Muscle of arm (tissue), 1 donor: ENCODE measurements at regions not wholly inside any gene's neighbourhood (a gene's known extent, or its start where the extent isn't known, plus 50 kb on each side); places are given as distances from the start of the nearest gene placed in this dataset.
"Not testable (repeated sequence)": the region's sequence is repeated elsewhere in the genome, so short reads cannot be mapped to it uniquely, and the experiment has no call there.

Source experiments
- DNase-seq: peaks from one replicate; pipeline ENCODE4 v3.0.0-alpha.2; 2013

DNA sequence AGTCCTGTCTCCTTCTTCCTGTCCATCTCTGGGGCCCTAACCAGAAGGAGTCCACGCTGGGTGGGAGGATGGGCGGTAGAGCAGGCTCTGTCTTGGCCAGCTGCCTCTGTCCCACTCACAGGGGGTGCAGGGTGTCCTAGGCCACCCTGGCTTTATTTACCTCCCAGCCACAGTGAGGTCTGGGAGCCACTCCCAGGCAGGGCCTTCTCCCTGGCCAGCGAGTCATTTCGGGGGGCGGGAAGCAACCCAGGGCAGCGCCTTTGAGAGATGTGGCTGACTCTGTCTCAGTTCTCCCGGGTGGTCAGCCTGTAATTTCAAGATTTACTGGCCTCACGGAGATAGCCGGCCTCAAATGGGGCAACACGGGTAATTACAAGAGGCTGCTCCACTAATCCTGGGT lies 67.4 kb upstream of the PTCH1 start:
- DNase-seq, result no peak

DNA sequence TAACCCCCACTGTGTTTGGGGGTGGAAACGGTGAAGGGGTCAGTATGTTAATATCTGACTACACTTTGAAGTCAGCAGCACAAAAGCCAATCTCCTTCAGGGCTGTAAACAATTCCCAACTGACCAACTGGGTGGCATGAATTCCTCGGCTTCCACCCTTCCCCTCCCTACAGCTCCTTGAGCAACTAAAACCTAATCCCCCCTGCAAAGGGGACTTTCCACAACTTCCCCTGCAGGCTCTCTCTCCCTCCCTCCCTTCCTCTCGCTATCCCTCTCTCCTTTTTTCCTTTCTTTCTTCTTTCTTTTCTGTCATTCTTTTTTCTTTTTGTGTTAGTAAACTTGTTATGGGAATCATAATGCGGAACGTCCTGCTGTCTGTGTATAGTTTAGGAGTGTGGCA lies 65.1 kb upstream of the PTCH1 start:
- no peak for DNase-seq

DNA sequence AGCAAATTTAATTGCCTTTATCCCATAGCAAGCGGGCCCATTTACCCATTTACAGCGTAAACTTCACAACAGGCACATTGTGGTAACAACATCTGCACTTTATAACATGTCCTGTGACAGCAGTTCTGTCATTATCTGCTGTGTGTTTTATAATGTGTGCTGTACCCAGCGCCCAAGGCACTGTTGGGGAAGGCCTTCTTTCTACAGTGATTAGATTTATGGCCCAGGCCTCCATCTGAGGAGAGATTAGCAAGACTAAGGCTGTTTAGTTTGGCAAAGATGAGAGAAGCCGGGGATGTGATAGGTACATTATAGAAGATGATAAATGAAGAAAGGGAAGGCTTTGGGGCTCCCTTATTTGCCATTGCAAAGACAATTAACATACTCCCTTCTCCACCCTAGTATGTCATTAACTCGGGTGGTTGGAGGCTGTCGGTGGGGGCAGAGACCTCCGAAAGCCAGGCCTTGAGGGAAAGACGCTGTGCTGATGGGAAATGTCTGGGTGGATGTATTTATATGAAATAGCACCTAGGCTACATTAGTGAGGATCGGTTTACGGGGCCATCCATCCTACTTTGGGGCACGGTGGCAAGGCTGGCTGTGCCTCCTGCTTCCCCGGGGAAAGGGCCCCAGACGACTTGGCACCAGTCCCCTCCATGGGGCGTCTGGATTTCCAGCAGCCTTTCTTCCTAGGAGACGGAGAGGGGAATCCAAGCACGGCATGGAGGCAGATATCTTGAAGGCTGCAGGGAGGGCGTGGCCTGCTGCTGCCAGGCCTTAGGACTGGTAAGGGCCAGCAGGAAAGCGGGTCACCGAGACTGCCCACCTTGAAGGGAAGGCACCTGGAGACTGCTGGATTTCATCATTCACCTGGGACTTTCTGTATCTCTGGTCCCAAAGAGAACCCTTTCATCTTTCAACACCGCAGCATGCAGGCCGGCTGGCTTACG lies 64.3 kb upstream of the PTCH1 start:
- DNase-seq, result no peak

DNA sequence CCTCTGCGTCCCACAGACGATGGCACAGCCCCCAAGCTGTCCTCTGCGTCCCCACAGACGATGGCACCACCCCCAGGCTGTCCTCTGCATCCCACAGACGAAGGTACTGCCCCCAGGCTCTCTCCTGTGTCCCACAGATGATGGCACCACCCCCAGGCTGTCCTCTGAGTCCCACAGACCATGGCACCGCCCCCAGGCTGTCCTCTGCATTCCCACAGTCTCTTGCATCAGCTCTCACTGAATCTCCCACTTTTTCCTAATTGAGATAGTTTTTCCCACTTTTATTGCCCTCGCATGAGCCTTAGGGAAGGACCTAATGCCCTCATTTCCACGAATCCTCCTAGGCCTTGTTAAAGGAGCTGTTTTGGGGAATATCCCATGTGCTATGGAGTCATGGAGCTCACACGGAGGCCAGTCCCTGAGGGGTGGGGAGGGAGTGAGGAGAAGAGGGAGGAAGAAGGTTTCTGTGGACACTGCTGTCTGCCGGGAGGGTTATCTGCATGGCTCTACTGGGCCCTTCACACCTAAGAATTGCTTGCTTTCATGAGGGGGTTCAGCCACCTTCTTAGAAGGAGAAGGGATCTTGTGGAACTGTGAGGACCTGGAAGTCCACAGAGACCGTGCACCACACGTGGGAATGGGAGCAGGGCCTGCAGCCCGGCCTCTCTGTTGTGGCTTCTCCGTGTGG lies 58.2 kb upstream of the PTCH1 start:
- no peak for DNase-seq

DNA sequence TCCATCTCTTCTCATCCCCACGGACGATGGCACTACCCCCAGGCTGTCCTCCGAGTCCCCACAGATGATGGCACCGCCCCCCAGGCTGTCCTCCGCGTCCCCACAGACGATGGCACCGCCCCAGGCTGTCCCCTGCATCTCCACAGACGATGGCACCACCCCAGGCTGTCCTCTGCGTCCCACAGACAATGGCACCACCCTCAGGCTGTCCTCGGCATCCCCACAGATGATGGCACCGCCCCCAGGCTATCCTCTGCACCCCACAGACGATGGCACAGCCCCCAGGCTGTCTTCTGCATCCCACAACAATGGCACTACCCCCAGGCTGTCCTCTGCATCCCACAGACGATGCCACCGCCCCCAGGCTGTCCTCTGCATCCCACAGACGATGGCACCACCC lies 57.4 kb upstream of the PTCH1 start:
- DNase-seq, result no peak

DNA sequence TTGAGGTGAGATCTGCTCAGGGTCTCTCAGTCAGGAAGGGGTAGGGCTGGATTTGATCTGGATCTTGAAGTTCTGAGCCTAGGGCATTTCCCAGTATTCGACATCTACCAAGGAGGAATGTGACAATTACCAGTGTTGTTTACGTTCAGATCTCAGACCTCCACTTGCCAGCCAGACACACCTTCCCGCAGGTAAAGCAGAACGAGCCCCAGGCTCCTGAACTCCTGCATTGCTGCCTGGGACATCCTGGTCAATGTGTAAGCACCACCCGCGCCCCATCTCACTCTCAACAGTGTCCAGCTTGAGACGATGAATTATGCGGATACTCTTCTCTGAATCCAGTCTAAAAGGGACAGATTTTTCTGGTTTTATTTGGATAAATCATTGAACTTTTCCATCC lies 56.7 kb upstream of the PTCH1 start:
- no peak for DNase-seq

DNA sequence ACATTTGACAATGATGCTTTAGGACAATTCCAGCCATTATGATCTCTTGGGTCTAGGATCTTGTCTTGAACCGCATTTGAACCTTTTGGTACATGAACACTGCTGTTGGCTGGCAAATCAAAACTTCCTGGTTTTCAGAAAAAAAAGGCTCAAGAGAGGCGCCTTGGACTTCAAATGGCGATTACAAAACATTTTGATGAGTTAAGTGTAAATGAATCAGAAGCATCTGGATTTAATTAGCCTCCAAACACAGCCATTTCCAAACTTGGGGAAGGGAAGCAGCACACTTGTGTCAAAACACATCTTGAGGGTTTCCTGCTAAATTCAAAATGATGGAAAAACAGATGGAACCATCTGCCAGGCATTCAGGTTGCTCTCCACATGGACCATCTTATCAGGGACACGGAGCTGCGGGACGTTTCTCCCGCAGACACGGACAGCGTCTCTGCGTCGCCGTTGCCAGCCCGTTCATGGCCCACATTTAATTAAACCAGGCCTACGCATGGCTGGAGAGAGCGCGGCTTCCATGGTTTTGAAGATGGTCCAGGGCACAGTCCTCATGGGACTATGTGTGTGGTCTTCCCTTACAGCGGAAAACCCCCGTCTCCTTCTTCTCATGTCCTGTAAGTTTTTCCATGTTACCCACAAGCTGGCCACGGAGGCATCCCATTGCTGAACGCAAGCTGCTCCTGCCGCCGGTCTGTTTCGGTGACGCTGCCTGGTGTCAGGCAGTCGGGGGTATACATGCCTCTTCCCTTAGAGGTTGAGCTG lies 55.8 kb upstream of the PTCH1 start:
- DNase-seq, result peak; percentile 8

DNA sequence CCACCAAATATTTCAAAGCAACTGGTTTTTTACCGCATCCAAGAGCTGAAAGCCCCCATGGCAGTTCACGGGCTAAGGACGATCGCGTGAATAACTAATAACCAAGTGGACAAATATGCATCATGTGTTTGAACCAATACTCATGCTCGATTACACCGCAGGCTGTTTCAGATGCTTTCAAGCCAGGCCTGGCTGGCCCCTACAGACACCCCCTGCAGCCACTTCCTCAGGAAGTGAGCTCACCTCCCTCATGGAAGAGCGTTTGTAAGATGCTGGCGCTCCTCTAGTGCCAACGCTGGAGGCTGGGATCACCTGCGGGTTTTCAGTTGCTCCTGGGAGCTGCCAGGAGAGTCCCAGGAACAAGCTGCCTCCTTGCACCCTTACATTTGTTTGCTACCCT lies 53.9 kb upstream of the PTCH1 start:
- no peak for DNase-seq

DNA sequence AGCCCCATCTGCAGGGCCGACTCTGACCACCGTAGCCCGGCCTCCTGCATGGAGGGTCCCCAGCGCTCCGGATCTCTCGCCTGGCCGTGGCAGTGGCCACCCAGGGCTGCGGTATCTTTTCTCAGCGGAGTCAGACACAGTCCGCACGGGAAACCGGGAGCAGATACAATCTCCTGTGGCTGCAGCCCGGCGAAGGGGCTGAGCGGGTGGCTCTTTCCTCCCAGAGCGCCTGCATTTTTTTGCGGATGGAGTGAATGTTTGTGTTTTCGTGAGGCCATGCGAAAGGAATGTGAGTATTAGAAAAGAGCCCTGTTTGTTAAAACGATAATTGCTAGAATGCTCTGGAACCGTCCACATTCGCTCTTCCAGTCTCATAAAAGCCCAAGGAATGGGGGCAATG lies 53.4 kb upstream of the PTCH1 start:
- peak; percentile 11 for DNase-seq

DNA sequence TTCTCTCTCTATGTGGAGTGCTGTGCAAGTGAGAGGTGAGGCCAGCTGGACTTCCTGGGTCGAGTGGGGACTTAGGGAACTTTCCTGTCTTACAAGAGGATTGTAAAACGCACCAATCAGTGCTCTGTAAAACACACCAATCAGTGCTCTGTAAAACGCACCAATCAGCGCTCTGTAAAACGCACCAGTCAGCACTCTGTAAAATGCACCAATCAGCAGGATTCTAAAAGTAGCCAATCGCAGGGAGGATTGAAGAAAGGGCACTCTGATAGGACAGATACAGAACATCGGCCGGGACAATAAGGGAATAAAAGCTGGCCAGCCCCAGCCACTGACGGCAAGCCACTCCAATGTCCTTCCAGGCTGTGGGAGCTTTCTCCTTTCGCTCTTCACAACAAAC lies 52.0 kb upstream of the PTCH1 start:
- DNase-seq, result not testable (repeated sequence)
